GM18909 (cell line): ENCODE measurements at regions not wholly inside any gene's neighbourhood (a gene's known extent, or its start where the extent isn't known, plus 50 kb on each side); places are given as distances from the start of the nearest gene placed in this dataset.

Source experiments
- ATAC-seq: cut with Tn5 transposase; IDR thresholded peaks from one replicate; pipeline ENCODE4 v1.9.1; 2021; ENCODE audit warnings: mild to moderate bottlenecking; ENCODE audit not compliant: unreplicated experiment, poor library complexity

GRCh38 chr4:80124246-80125211 is 51.5 kb upstream of the ANTXR2 start:
- no peak for ATAC-seq
